Esophagus muscularis mucosa (tissue), 4 donors: ENCODE measurements at regions not wholly inside any gene's neighbourhood (a gene's known extent, or its start where the extent isn't known, plus 50 kb on each side); places are given as distances from the start of the nearest gene placed in this dataset.

ENCODE experiments used
- DNase-seq: peaks from one replicate; pipeline ENCODE4 v3.0.0-alpha.2; 2017; ENCODE audit errors: extremely low spot score
- H3K27ac ChIP-seq, 4 donors: fragments of 200-600 bp; sonication (generic); replicated peaks in 1 of 4; 1 replicate in 3 of 4; 2 replicates in 1 of 4; pipeline ENCODE4 v1.5.1; 2016 to 2019; ENCODE audit warnings: mild to moderate bottlenecking in 1 of 4
- H3K27me3 ChIP-seq, 4 donors: fragments of 200-600 bp; sonication (generic); one replicate each; pipeline versions ENCODE4 v1.5.1 to v1.6.0; 2016 to 2019
- H3K36me3 ChIP-seq, 4 donors: fragments of 200-600 bp; sonication (generic); one replicate each; pipeline ENCODE4 v1.5.1; 2016 to 2019
- H3K4me1 ChIP-seq, 4 donors: fragments of 200-600 bp; sonication (generic); one replicate each; pipeline ENCODE4 v1.5.1; 2016 to 2019
- H3K4me3 ChIP-seq, 4 donors: fragments of 200-600 bp; sonication (generic); 1 replicate in 2 of 4; 2 replicates in 2 of 4; pipeline ENCODE4 v1.5.1; 2016 to 2019; ENCODE audit warnings: mild to moderate bottlenecking in 4 of 4, moderate library complexity in 1 of 4
- H3K9me3 ChIP-seq, 4 donors: fragments of 200-600 bp; sonication (generic); 1 replicate in 3 of 4; 2 replicates in 1 of 4; pipeline ENCODE4 v1.5.1; 2016 to 2019
- EP300 ChIP-seq: sonication (generic); formaldehyde crosslinking; IDR thresholded peaks from one replicate; pipeline ENCODE4 v1.6.1; 2017; ENCODE audit warnings: antibody characterized with exemption
- POLR2A ChIP-seq: fragments of 450-650 bp; IDR thresholded peaks from one replicate; pipeline ENCODE4 v1.6.1; 2017; ENCODE audit warnings: antibody characterized with exemption, moderate library complexity, mild to moderate bottlenecking, low read depth
- POLR2AphosphoS5 ChIP-seq, 2 donors: sonication (generic); formaldehyde crosslinking; IDR thresholded peaks; one replicate each; pipeline ENCODE4 v1.6.1; 2017; ENCODE audit warnings: antibody characterized with exemption in 2 of 2
- WGBS: methylation state at CpG from one replicate; pipeline ENCODE4 v1.1.5; 2018; 5-methylcytosine and 5-hydroxymethylcytosine counted together
- intact Hi-C: fragments of 100-400 bp; cut with DNase I; formaldehyde crosslinking; loops from one replicate; pipeline ENCODE4 v1.15.1; 2023
- TF ChIP-seq, protein P1 (sequence below), 3 experiments: fragments of 200-600 bp in 2 of 3; fragments of 450-650 bp in 1 of 3; sonication (generic) in 2 of 3; IDR thresholded peaks; one replicate each; pipeline ENCODE4 v1.5.1; 2017 to 2019; ENCODE audit warnings: antibody characterized with exemption in 3 of 3, mild to moderate bottlenecking in 2 of 3, moderate library complexity in 1 of 3

DNA sequence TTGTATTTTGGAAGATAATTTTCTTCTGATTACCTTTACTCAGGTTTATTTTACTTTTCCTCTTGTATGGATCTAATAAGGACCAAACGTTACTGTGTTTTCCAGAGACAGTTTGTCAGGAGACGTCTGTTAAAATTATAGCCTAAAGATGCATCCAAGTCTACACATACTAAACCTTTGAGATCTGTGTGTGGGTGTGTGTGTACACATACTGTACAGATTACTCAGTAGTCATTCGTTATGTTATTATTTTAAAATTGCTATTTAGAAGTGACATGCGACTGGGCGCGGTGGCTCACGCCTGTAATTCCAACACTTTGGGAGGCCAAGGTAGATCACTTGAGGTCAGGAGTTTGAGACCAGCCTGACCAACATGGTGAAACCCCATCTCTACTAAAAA lies 51.6 kb upstream of the CNTLN start:
- 69% methylated on average over 7 of the region's 7 CpGs for WGBS
- Histone ChIP-seq H3K27ac (no peak overlapping the region), H3K27me3 (no peaks in the 10 kb centered on the region), H3K9me3 (no peaks in the 10 kb centered on the region), H3K4me3 (no peak overlapping the region), H3K4me1 (peaks cover 0 to 8% (median 0%) of the 10 kb centered on the region in 4 donors), H3K36me3 (no peaks in the 10 kb centered on the region)
- DNase-seq, result no peak
- intact Hi-C loops, result no loop called here
- TF ChIP-seq, protein P1, sequence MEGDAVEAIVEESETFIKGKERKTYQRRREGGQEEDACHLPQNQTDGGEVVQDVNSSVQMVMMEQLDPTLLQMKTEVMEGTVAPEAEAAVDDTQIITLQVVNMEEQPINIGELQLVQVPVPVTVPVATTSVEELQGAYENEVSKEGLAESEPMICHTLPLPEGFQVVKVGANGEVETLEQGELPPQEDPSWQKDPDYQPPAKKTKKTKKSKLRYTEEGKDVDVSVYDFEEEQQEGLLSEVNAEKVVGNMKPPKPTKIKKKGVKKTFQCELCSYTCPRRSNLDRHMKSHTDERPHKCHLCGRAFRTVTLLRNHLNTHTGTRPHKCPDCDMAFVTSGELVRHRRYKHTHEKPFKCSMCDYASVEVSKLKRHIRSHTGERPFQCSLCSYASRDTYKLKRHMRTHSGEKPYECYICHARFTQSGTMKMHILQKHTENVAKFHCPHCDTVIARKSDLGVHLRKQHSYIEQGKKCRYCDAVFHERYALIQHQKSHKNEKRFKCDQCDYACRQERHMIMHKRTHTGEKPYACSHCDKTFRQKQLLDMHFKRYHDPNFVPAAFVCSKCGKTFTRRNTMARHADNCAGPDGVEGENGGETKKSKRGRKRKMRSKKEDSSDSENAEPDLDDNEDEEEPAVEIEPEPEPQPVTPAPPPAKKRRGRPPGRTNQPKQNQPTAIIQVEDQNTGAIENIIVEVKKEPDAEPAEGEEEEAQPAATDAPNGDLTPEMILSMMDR (IDR thresholded peaks at IDR 0.05), result no peak
- no peak for TF ChIP-seq POLR2A
- TF ChIP-seq POLR2AphosphoS5 (IDR thresholded peaks at IDR 0.05), result no peak

DNA sequence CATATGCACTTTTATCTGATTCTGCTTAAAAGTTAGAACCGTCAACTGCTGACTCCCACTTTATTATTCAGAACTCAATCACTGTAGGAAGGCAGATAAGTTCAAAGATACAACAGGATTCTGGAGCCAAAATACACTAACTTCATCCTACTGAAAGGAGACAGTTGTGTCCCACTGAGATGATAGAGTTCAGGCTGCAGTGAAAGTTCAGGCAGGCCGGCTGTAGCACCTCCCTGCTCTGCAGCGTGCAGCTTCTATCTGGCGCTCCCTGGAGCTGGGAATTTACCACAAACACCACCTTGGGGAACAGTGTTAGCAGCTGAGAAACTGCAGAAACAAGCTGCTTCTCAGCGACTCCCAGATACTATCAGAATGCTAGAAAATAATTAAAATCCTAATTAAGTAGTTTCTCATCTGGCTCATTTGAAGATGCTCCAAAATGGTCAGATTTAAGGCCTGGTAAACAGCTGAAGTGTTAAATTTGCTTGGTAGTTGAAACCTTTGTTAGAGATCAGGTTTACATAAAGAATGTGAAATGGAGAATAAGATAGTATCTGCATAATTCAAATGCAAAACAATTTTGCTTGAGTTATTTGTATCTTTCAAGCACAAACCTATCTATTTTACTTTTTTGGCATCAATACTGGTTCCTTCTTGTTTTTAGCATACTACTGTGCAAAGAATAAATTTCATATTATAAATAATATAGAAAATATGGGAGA lies 52.3 kb upstream of the CNTLN start:
- no peak for DNase-seq
- Histone ChIP-seq H3K27ac (no peak overlapping the region), H3K4me3 (no peak overlapping the region), H3K9me3 (no peaks in the 10 kb centered on the region), H3K36me3 (no peaks in the 10 kb centered on the region), H3K27me3 (no peaks in the 10 kb centered on the region), H3K4me1 (peaks cover 0 to 8% (median 0%) of the 10 kb centered on the region in 4 donors)
- intact Hi-C loops, result no loop called here
- TF ChIP-seq, protein P1 (IDR thresholded peaks at IDR 0.05), result peak; percentile 24 to 37 (median 34)
- no peak for TF ChIP-seq EP300
- no peak for TF ChIP-seq POLR2A
- WGBS, result 34% methylated on average over 3 of the region's 5 CpGs

DNA sequence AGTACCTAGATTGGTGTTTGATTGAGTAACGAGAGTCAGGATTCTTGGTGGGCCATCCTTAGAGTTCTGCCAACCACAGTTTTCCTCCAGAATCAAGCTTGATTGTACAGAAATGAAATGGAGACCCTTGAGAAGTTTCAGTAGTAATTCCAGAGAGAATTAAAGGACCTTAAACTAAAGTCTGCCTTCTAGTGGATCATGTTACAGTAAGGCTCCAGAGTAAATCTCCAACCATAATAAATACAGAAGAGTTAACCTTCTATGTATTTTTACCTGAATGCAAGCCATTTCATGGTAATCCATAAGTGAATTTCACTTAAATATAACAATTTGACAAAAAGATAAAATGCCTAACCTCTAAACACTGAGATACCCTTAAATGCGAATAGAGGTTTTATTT lies 53.0 kb upstream of the CNTLN start:
- Histone ChIP-seq H3K9me3 (no peaks in the 10 kb centered on the region), H3K27me3 (no peaks in the 10 kb centered on the region), H3K27ac (no peak overlapping the region), H3K4me3 (no peak overlapping the region), H3K4me1 (peaks cover 0 to 8% (median 0%) of the 10 kb centered on the region in 4 donors), H3K36me3 (no peaks in the 10 kb centered on the region)
- intact Hi-C loops, result no loop called here
- 85% methylated on average over 2 of the region's 2 CpGs for WGBS
- TF ChIP-seq, protein P1 (IDR thresholded peaks at IDR 0.05), result no peak
- DNase-seq, result no peak

DNA sequence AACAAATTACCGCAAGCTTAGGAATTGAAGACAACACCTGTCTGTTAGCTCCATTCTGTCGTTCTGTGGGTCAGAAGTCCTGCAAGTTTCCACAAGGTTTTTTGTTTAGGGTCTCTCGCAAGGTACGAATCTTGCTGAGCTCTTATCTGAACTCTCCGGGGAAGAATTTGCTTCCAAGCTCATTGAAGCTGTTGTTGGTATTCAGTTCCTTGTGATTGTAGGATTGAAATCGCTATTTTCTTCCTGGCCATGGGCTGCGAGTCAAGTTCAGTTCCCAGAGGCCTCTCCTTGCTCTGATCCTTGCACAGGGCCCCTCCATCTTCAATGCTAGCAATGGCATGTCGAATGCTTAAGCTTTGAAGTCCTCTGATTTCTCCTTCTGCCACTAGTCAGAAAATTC lies 53.5 kb upstream of the CNTLN start:
- intact Hi-C loops, result no loop called here
- TF ChIP-seq, protein P1 (IDR thresholded peaks at IDR 0.05), result no peak
- no peak for TF ChIP-seq POLR2A
- TF ChIP-seq EP300, result no peak
- TF ChIP-seq POLR2AphosphoS5 (IDR thresholded peaks at IDR 0.05), result no peak

More for the DNA sequence above, 53.5 kb upstream of the CNTLN start:
- Histone ChIP-seq H3K4me1 (peaks cover 0 to 8% (median 0%) of the 10 kb centered on the region in 4 donors), H3K27ac (no peak overlapping the region), H3K27me3 (no peaks in the 10 kb centered on the region), H3K36me3 (no peaks in the 10 kb centered on the region), H3K9me3 (no peaks in the 10 kb centered on the region), H3K4me3 (no peak overlapping the region)
- 91% methylated on average over 8 of the region's 8 CpGs for WGBS
- DNase-seq, result no peak
